BLaER1 treated with 17β-estradiol and CSF1 and Interleukin-3, amounts not matched to agents 10 nM and 100 nM (cell line): ENCODE measurements at regions not wholly inside any gene's neighbourhood (a gene's known extent, or its start where the extent isn't known, plus 50 kb on each side); places are given as distances from the start of the nearest gene placed in this dataset.
"Not testable (repeated sequence)": the region's sequence is repeated elsewhere in the genome, so short reads cannot be mapped to it uniquely, and the experiment has no call there.

Experiments used
- H3K27ac ChIP-seq, 11 experiments: shearing (Covaris generic); formaldehyde crosslinking; 2 replicates each; pipeline ENCODE4 v1.8.1; 2022
- H3K27me3 ChIP-seq, 11 experiments: shearing (Covaris generic); formaldehyde crosslinking; 2 replicates each; pipeline ENCODE4 v1.8.1; 2022
- H3K36me3 ChIP-seq, 11 experiments: shearing (Covaris generic); formaldehyde crosslinking; 2 replicates each; pipeline ENCODE4 v1.8.1; 2022
- H3K4me1 ChIP-seq, 10 experiments: shearing (Covaris generic); formaldehyde crosslinking; 2 replicates each; pipeline ENCODE4 v1.8.1; 2022
- H3K4me2 ChIP-seq, 11 experiments: shearing (Covaris generic); formaldehyde crosslinking; 2 replicates each; pipeline ENCODE4 v1.8.1; 2022
- H3K4me3 ChIP-seq, 10 experiments: shearing (Covaris generic); formaldehyde crosslinking; 2 replicates each; pipeline ENCODE4 v1.8.1; 2022
- H3K9ac ChIP-seq, 11 experiments: shearing (Covaris generic); formaldehyde crosslinking; 2 replicates each; pipeline ENCODE4 v1.8.1; 2022
- H3K9me3 ChIP-seq, 11 experiments: shearing (Covaris generic); formaldehyde crosslinking; replicated peaks in 1 of 11; 2 replicates each; pipeline ENCODE4 v1.8.1; 2022
- H4K20me1 ChIP-seq, 11 experiments: shearing (Covaris generic); formaldehyde crosslinking; 2 replicates each; pipeline ENCODE4 v1.8.1; 2022
- Cebpa-rat ChIP-seq, 11 experiments: shearing (Covaris generic); IDR thresholded peaks; 2 replicates each; pipeline ENCODE4 v1.8.1; 2022

- Histone ChIP-seq H3K27me3 (no peaks in the 10 kb centered on the region), H4K20me1 (no peaks in the 10 kb centered on the region), H3K4me3 (no peak overlapping the region), H3K4me1 (no peaks in the 10 kb centered on the region), H3K4me2 (no peak overlapping the region), H3K9me3 (peaks cover 0 to 28% (median 19%) of the 10 kb centered on the region in 11 experiments; a peak in 17 of 22 replicates), H3K27ac (no peak overlapping the region), H3K36me3 (no peaks in the 10 kb centered on the region), H3K9ac (no peak overlapping the region)
- no peak for TF ChIP-seq Cebpa-rat (IDR thresholded peaks at IDR 0.05)
Observed at GRCh38 chr11:130979386-130979972, 63.2 kb upstream of the SNX19 start.

GRCh38 chr11:130980071-130980862 lies 64.0 kb upstream of the SNX19 start:
- Histone ChIP-seq H3K9me3 (peaks cover 0 to 28% (median 19%) of the 10 kb centered on the region in 11 experiments; a peak in 17 of 22 replicates), H3K36me3 (no peaks in the 10 kb centered on the region), H3K4me1 (no peaks in the 10 kb centered on the region), H3K27ac (no peak overlapping the region), H3K9ac (no peak overlapping the region), H3K27me3 (no peaks in the 10 kb centered on the region), H3K4me3 (no peak overlapping the region), H4K20me1 (no peaks in the 10 kb centered on the region), H3K4me2 (no peak overlapping the region)
- TF ChIP-seq Cebpa-rat (IDR thresholded peaks at IDR 0.05): no peak

DNA sequence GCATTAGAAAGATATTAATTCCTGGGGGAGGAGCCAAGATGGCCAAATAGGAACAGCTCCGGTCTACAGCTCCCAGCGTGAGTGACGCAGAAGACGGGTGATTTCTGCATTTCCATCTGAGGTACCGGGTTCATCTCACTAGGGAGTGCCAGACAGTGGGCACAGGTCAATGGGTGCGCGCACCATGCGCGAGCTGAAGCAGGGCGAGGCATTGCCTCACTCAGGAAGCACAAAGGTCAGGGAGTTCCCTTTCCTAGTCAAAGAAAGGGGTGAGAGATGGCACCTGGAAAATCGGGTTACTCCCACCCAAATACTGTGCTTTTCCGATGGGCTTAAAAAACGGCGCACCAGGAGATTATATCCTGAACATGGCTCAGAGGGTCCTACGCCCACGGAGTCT lies 68.0 kb upstream of the SNX19 start:
- H4K20me1 ChIP-seq, H3K4me2 ChIP-seq, H3K27ac ChIP-seq, H3K36me3 ChIP-seq, H3K27me3 ChIP-seq, H3K4me3 ChIP-seq, H3K9ac ChIP-seq, H3K4me1 ChIP-seq: not testable (repeated sequence)
- peaks cover 0 to 12% (median 8%) of the 10 kb centered on the region in 11 experiments; a peak in 12 of 22 replicates for H3K9me3 ChIP-seq

DNA sequence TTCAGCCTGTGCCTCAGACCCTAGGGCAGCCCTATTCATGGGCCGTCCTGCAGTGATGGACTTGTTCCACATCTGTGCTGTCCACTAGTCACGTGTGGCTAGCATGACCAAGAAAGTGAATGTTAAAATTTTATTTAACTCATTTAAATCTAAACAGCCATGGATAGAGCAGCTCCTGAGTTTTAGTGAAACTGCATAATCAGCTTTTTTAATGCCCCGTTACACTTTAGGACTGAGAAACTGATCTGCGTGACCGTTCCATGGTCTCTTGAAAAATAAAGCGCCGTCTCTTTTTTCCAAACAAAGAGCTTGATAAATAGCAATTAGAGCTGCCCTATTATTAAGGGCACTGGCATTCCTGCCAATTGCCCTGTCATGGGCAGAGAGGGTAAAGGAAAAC lies 76.5 kb upstream of the SNX19 start:
- H3K9me3 ChIP-seq: no peaks in the 10 kb centered on the region
- no peak overlapping the region for H3K4me3 ChIP-seq
- no peaks in the 10 kb centered on the region for H3K27me3 ChIP-seq
- H3K27ac ChIP-seq: no peak overlapping the region
- no peak for TF ChIP-seq Cebpa-rat (IDR thresholded peaks at IDR 0.05)
- no peak overlapping the region for H3K4me2 ChIP-seq
- peaks cover 0 to 27% (median 6%) of the 10 kb centered on the region in 10 experiments; a peak in 10 of 20 replicates for H3K4me1 ChIP-seq
- H3K9ac ChIP-seq: no peak overlapping the region
- H3K36me3 ChIP-seq: no peaks in the 10 kb centered on the region
- H4K20me1 ChIP-seq: no peaks in the 10 kb centered on the region

GRCh38 chr11:130994043-130994442 lies 77.8 kb upstream of the SNX19 start:
- Histone ChIP-seq H3K36me3 (no peaks in the 10 kb centered on the region), H3K4me1 (peaks cover 0 to 27% (median 6%) of the 10 kb centered on the region in 10 experiments; a peak in 10 of 20 replicates), H3K4me3 (no peak overlapping the region), H3K4me2 (no peak overlapping the region), H3K27me3 (no peaks in the 10 kb centered on the region), H4K20me1 (no peaks in the 10 kb centered on the region), H3K9me3 (no peaks in the 10 kb centered on the region), H3K27ac (no peak overlapping the region), H3K9ac (no peak overlapping the region)
- no peak for TF ChIP-seq Cebpa-rat (IDR thresholded peaks at IDR 0.05)

GRCh38 chr11:130995266-130995665 lies 79.0 kb upstream of the SNX19 start:
- Histone ChIP-seq H3K27me3 (no peaks in the 10 kb centered on the region), H3K27ac (peak overlapping the region in 6 of 11 experiments; percentile 23 to 70 (median 58); a peak in 10 of 22 replicates), H3K36me3 (no peaks in the 10 kb centered on the region), H3K4me1 (peaks cover 0 to 27% (median 6%) of the 10 kb centered on the region in 10 experiments; a peak in 10 of 20 replicates), H3K4me2 (peak overlapping the region in 6 of 11 experiments; percentile 10 to 74 (median 50); a peak in 10 of 22 replicates), H4K20me1 (no peaks in the 10 kb centered on the region), H3K4me3 (no peak overlapping the region), H3K9ac (peak overlapping the region in 2 of 11 experiments; percentile 34; a peak in 2 of 22 replicates), H3K9me3 (no peaks in the 10 kb centered on the region)
- no peak for TF ChIP-seq Cebpa-rat (IDR thresholded peaks at IDR 0.05)

DNA sequence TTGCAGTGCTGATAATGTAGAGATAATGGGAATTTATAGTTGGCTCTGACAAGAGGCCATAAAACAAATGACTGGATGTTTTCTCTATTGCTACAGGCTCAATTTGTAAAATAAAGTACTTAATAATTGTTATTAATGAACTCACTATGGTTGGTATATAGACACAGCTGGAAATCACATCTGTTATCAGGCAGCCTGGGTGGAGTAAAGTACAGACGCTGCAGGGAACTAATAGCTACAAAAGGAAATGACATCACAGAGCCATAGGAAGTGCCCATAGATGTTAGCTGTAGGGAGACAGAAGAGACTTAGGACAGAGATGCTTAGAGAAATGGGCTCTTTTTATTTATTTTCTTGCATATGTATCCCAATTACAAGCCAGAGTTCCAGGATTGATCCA lies 81.0 kb upstream of the SNX19 start:
- no peak overlapping the region for H3K4me3 ChIP-seq
- no peak overlapping the region for H3K4me2 ChIP-seq
- TF ChIP-seq Cebpa-rat (IDR thresholded peaks at IDR 0.05): no peak
- H3K9me3 ChIP-seq: no peaks in the 10 kb centered on the region
- peaks cover 0 to 27% (median 6%) of the 10 kb centered on the region in 10 experiments; a peak in 10 of 20 replicates for H3K4me1 ChIP-seq
- no peaks in the 10 kb centered on the region for H3K27me3 ChIP-seq
- H3K36me3 ChIP-seq: no peaks in the 10 kb centered on the region
- H3K27ac ChIP-seq: no peak overlapping the region
- no peak overlapping the region for H3K9ac ChIP-seq
- H4K20me1 ChIP-seq: no peaks in the 10 kb centered on the region

DNA sequence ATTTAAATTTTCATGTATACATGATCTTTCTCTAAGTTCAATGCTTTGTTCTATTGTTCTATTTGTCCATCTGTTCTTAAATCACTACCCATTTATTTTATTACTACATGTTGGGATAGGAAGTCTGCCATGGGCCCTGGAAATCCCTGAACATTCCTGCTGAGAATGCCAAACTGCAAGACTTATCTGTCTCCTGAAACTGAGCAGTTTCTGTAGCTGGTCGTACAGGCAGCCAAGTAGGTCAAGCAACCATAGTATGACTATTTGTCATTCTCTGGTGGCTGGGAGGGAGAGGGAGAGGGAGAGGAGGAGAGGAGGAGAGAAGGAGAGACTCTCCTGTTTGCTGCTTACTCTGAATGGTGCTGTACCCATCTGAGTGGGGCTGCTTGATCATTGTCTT lies 82.8 kb upstream of the SNX19 start:
- Histone ChIP-seq H3K9me3 (no peaks in the 10 kb centered on the region), H3K9ac (no peak overlapping the region), H3K27ac (no peak overlapping the region), H4K20me1 (no peaks in the 10 kb centered on the region), H3K4me3 (no peak overlapping the region), H3K36me3 (no peaks in the 10 kb centered on the region), H3K4me2 (no peak overlapping the region), H3K27me3 (no peaks in the 10 kb centered on the region), H3K4me1 (peaks cover 0 to 27% (median 6%) of the 10 kb centered on the region in 10 experiments; a peak in 10 of 20 replicates)
- TF ChIP-seq Cebpa-rat (IDR thresholded peaks at IDR 0.05): no peak

GRCh38 chr11:130999992-131000770 lies 83.9 kb upstream of the SNX19 start:
- TF ChIP-seq Cebpa-rat (IDR thresholded peaks at IDR 0.05): no peak
- no peak overlapping the region for H3K4me3 ChIP-seq
- no peak overlapping the region for H3K9ac ChIP-seq
- no peaks in the 10 kb centered on the region for H3K9me3 ChIP-seq
- no peak overlapping the region for H3K4me2 ChIP-seq
- H3K36me3 ChIP-seq: no peaks in the 10 kb centered on the region
- no peak overlapping the region for H3K27ac ChIP-seq
- H4K20me1 ChIP-seq: no peaks in the 10 kb centered on the region
- no peaks in the 10 kb centered on the region for H3K27me3 ChIP-seq
- peaks cover 0 to 17% (median 3%) of the 10 kb centered on the region in 10 experiments; a peak in 9 of 20 replicates for H3K4me1 ChIP-seq
